Ovary (tissue), 3 donors: ENCODE measurements at regions not wholly inside any gene's neighbourhood (a gene's known extent, or its start where the extent isn't known, plus 50 kb on each side); places are given as distances from the start of the nearest gene placed in this dataset.

Experiments used
- CTCF ChIP-seq, 3 donors: fragments of 450-650 bp in 2 of 3; fragments of 200-600 bp in 1 of 3; IDR thresholded peaks; one replicate each; pipeline versions ENCODE4 v1.5.1 to v1.8.0; 2016 to 2022; ENCODE audit warnings: antibody characterized with exemption in 3 of 3, mild to moderate bottlenecking in 1 of 3
- POLR2A ChIP-seq: fragments of 450-650 bp; IDR thresholded peaks from one replicate; pipeline ENCODE4 v1.6.1; 2017; ENCODE audit warnings: antibody characterized with exemption, mild to moderate bottlenecking, moderate library complexity
- donor health status: DM: no; HTN: no; CAD: no.

GRCh38 chr14:61928300-61928699 is 166.1 kb downstream of the SNAPC1 start:
- TF ChIP-seq CTCF (IDR thresholded peaks at IDR 0.05): no peak
- no peak for TF ChIP-seq POLR2A
